ENCODE measurements at regions not wholly inside any gene's neighbourhood (a gene's known extent, or its start where the extent isn't known, plus 50 kb on each side); places are given as distances from the start of the nearest gene placed in this dataset.

GRCh38 chr20:21968486-21968885 is 263.0 kb downstream of the PAX1 start (continued):
- TF ChIP-seq, protein P1, sequence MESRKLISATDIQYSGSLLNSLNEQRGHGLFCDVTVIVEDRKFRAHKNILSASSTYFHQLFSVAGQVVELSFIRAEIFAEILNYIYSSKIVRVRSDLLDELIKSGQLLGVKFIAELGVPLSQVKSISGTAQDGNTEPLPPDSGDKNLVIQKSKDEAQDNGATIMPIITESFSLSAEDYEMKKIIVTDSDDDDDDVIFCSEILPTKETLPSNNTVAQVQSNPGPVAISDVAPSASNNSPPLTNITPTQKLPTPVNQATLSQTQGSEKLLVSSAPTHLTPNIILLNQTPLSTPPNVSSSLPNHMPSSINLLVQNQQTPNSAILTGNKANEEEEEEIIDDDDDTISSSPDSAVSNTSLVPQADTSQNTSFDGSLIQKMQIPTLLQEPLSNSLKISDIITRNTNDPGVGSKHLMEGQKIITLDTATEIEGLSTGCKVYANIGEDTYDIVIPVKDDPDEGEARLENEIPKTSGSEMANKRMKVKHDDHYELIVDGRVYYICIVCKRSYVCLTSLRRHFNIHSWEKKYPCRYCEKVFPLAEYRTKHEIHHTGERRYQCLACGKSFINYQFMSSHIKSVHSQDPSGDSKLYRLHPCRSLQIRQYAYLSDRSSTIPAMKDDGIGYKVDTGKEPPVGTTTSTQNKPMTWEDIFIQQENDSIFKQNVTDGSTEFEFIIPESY (CRISPR knock-in tag; IDR thresholded peaks at IDR 0.05): no peak
- TF ChIP-seq SMARCA4 (IDR thresholded peaks at IDR 0.05) (no peak), STAT5A (IDR thresholded peaks at IDR 0.05; ENCODE audit: borderline replicate concordance, low read length) (no peak)

GRCh38 chr20:21967481-21967880 is 262.0 kb downstream of the PAX1 start:
- Histone ChIP-seq H3K4me3 (no peak overlapping the region), H3K4me2 (ENCODE audit: insufficient read depth, low read length) (no peak overlapping the region), H3K27ac (ENCODE audit: extremely low read depth, low read depth, low read length) (no peak overlapping the region), H4K20me1 (replicated peaks; ENCODE audit: control insufficient read depth, insufficient read depth, low read length) (no peaks in the 10 kb centered on the region), H3K9me1 (ENCODE audit: control insufficient read depth, insufficient read depth, low read length) (no peaks in the 10 kb centered on the region), H3K36me3 (ENCODE audit: control insufficient read depth, insufficient read depth, low read length) (no peaks in the 10 kb centered on the region), H3K4me1 (replicated peaks in 1 of 2; ENCODE audit: control insufficient read depth in 2 of 2, insufficient read depth in 2 of 2, low read length in 2 of 2) (no peaks in the 10 kb centered on the region), H2AFZ (ENCODE audit: low read depth, low read length) (no peak overlapping the region), H3K27me3 (ENCODE audit: control insufficient read depth in 2 of 2, insufficient read depth in 2 of 2, low read length in 2 of 2) (no peaks in the 10 kb centered on the region), H3K9me3 (replicated peaks; ENCODE audit: control insufficient read depth, insufficient read depth, low read depth, low read length) (no peaks in the 10 kb centered on the region), H3K9ac (ENCODE audit: insufficient read depth in 1 of 2, low read depth in 2 of 2, low read length in 2 of 2) (no peak overlapping the region), H3K79me2 (ENCODE audit: control insufficient read depth, insufficient read depth, low read length) (no peaks in the 10 kb centered on the region)
- BruUV-seq (replicated peaks): no TSS peak
- POLR2A ChIA-PET: no interaction called here
- ATAC-seq: no peak
- intact Hi-C loops (cut with micrococcal nuclease): no loop called here
- in situ Hi-C loops (cut with MboI): no loop called here
- CTCF ChIA-PET (ENCODE audit: low intra/inter-chr PET ratio): no interaction called here
- TF ChIP-seq EZH2 (IDR thresholded peaks at IDR 0.05; ENCODE audit: borderline replicate concordance, low read depth, low read length) (no peak), FOXP1 (CRISPR knock-in tag; IDR thresholded peaks at IDR 0.05) (no peak), BRD9 (IDR thresholded peaks at IDR 0.05; ENCODE audit: low read depth, partially characterized antibody) (no peak), ELK3 (CRISPR knock-in tag; IDR thresholded peaks at IDR 0.05) (no peak), POLR3A (IDR thresholded peaks at IDR 0.05; ENCODE audit: borderline replicate concordance, extremely low read depth, insufficient read depth, insufficient read length) (no peak), BMI1 (IDR thresholded peaks at IDR 0.05; ENCODE audit: low read length) (no peak), CCAR2 (IDR thresholded peaks at IDR 0.05; ENCODE audit: low read depth, low read length) (no peak), HDAC1 (IDR thresholded peaks at IDR 0.05) (no peak)
- TF ChIP-seq, protein P2, sequence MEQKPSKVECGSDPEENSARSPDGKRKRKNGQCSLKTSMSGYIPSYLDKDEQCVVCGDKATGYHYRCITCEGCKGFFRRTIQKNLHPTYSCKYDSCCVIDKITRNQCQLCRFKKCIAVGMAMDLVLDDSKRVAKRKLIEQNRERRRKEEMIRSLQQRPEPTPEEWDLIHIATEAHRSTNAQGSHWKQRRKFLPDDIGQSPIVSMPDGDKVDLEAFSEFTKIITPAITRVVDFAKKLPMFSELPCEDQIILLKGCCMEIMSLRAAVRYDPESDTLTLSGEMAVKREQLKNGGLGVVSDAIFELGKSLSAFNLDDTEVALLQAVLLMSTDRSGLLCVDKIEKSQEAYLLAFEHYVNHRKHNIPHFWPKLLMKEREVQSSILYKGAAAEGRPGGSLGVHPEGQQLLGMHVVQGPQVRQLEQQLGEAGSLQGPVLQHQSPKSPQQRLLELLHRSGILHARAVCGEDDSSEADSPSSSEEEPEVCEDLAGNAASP (IDR thresholded peaks at IDR 0.05): no peak
- FAIRE-seq: no peak
- 2% methylated on average over 5 of the region's 5 CpGs for WGBS (ENCODE audit: insufficient coverage, low coverage, missing lambda C conversion rate)
- no peak for DNase-seq (ENCODE audit: extremely low read depth in 1 of 4, low spot score in 3 of 4)

All from K562 (cell line).